SU-DHL-6 (cell line): ENCODE measurements at regions not wholly inside any gene's neighbourhood (a gene's known extent, or its start where the extent isn't known, plus 50 kb on each side); places are given as distances from the start of the nearest gene placed in this dataset.

Experiments
- H2AFZ ChIP-seq: fragments of 200-600 bp; sonication (generic); 2 replicates; pipeline ENCODE4 v1.6.1; 2014; ENCODE audit warnings: low read depth, mild to moderate bottlenecking, moderate library complexity, mixed read lengths, antibody characterized with exemption, low read length; ENCODE audit not compliant: severe bottlenecking
- H3F3A ChIP-seq: fragments of 200-600 bp; shearing (Covaris generic); 2 replicates; pipeline ENCODE4 v1.6.0; 2016; ENCODE audit warnings: antibody characterized with exemption, mild to moderate bottlenecking; ENCODE audit not compliant: insufficient read depth
- H3K27ac ChIP-seq: fragments of 200-600 bp; sonication (generic); 2 replicates; pipeline ENCODE4 v1.5.1; 2016; ENCODE audit warnings: low read depth, mild to moderate bottlenecking, low read length, moderate library complexity, mixed read lengths
- H3K27me3 ChIP-seq: fragments of 200-600 bp; sonication (generic), shearing (Covaris generic); 2 replicates; pipeline ENCODE4 v1.6.0; 2014; ENCODE audit warnings: mild to moderate bottlenecking, low read length
- H3K36me3 ChIP-seq: fragments of 200-600 bp; sonication (generic); 2 replicates; pipeline ENCODE4 v1.6.1; 2014; ENCODE audit warnings: mild to moderate bottlenecking, low read length, mixed read lengths
- H3K4me2 ChIP-seq: fragments of 300-600, 200-600 bp; shearing (Covaris generic), sonication (generic); 2 replicates; pipeline ENCODE4 v1.6.0; 2014; ENCODE audit warnings: low read length, low read depth, mild to moderate bottlenecking; ENCODE audit not compliant: poor library complexity, severe bottlenecking
- H3K4me3 ChIP-seq: fragments of 200-600 bp; sonication (generic); 2 replicates; pipeline ENCODE4 v1.5.1; 2014; ENCODE audit warnings: antibody characterized with exemption, low read length, mild to moderate bottlenecking, mixed read lengths; ENCODE audit not compliant: insufficient read depth, poor library complexity, severe bottlenecking
- H3K79me2 ChIP-seq: fragments of 200-600 bp; sonication (generic); 2 replicates; pipeline ENCODE4 v1.6.1; 2014; ENCODE audit warnings: mild to moderate bottlenecking, low read length, moderate library complexity; ENCODE audit not compliant: insufficient read depth
- H3K9ac ChIP-seq: fragments of 200-600 bp; sonication (generic); 2 replicates; pipeline ENCODE4 v1.7.0; 2014; ENCODE audit warnings: mild to moderate bottlenecking, low read length
- H3K9me2 ChIP-seq: fragments of 200-600 bp; sonication (generic); replicated peaks from 2 replicates; pipeline ENCODE4 v1.6.1; 2014; ENCODE audit warnings: low read length; ENCODE audit not compliant: insufficient read depth
- H3K9me3 ChIP-seq: fragments of 200-600 bp; sonication (generic); 2 replicates; pipeline ENCODE4 v1.6.1; 2014; ENCODE audit warnings: low read length, mixed read lengths; ENCODE audit not compliant: insufficient read depth
- H4K20me1 ChIP-seq: fragments of 200-600 bp; sonication (generic); 2 replicates; pipeline ENCODE4 v1.6.1; 2014; ENCODE audit warnings: low read depth, mild to moderate bottlenecking, antibody characterized with exemption, low read length, moderate library complexity, mixed read lengths
- CTCF ChIP-seq: fragments of 200-600 bp; sonication (generic); IDR thresholded peaks from one replicate; pipeline ENCODE4 v1.5.1; 2017; ENCODE audit warnings: antibody characterized with exemption, mild to moderate bottlenecking, low read length, moderate library complexity; ENCODE audit not compliant: insufficient read depth, poor library complexity, severe bottlenecking
- EZH2phosphoT487 ChIP-seq: fragments of 200-600 bp; sonication (generic), shearing (Covaris generic); conservative IDR thresholded peaks from 2 replicates; pipeline ENCODE4 v1.6.1; 2018; ENCODE audit warnings: mild to moderate bottlenecking, antibody characterized with exemption, low read length, moderate library complexity, mixed read lengths

GRCh38 chr4:13126976-13127910, 356.9 kb downstream of the RAB28 start:
- no peaks in the 10 kb centered on the region for H3F3A ChIP-seq
- no peaks in the 10 kb centered on the region for H3K36me3 ChIP-seq
- H3K27ac ChIP-seq = no peak overlapping the region

GRCh38 chr4:13118633-13119032, 365.5 kb downstream of the RAB28 start:
- Histone ChIP-seq H3K36me3 (no peaks in the 10 kb centered on the region), H3K9me3 (no peaks in the 10 kb centered on the region), H3K9me2 (no peaks in the 10 kb centered on the region), H2AFZ (no peak overlapping the region), H3K27me3 (no peaks in the 10 kb centered on the region), H4K20me1 (no peaks in the 10 kb centered on the region), H3K27ac (no peak overlapping the region), H3K9ac (no peak overlapping the region), H3F3A (no peaks in the 10 kb centered on the region), H3K4me2 (no peak overlapping the region), H3K79me2 (no peaks in the 10 kb centered on the region), H3K4me3 (no peak overlapping the region)
- TF ChIP-seq EZH2phosphoT487 = no peak
- no peak for TF ChIP-seq CTCF

More at GRCh38 chr4:13126976-13127910, 356.9 kb downstream of the RAB28 start:
- Histone ChIP-seq H3K4me2 (no peak overlapping the region), H4K20me1 (no peaks in the 10 kb centered on the region), H3K9me2 (no peaks in the 10 kb centered on the region), H3K79me2 (no peaks in the 10 kb centered on the region), H2AFZ (no peak overlapping the region), H3K9ac (no peak overlapping the region), H3K9me3 (no peaks in the 10 kb centered on the region), H3K4me3 (no peak overlapping the region), H3K27me3 (no peaks in the 10 kb centered on the region; the same call in 1 of the 2 replicates)
- no peak for TF ChIP-seq CTCF

GRCh38 chr4:13117185-13117584, 367.0 kb downstream of the RAB28 start:
- Histone ChIP-seq H3K27ac (no peak overlapping the region), H3K27me3 (no peaks in the 10 kb centered on the region), H3K79me2 (no peaks in the 10 kb centered on the region), H3F3A (no peaks in the 10 kb centered on the region), H3K36me3 (no peaks in the 10 kb centered on the region), H4K20me1 (no peaks in the 10 kb centered on the region), H3K9me3 (no peaks in the 10 kb centered on the region), H3K9me2 (no peaks in the 10 kb centered on the region), H3K4me3 (no peak overlapping the region), H3K9ac (no peak overlapping the region), H2AFZ (no peak overlapping the region), H3K4me2 (no peak overlapping the region)
- no peak for TF ChIP-seq EZH2phosphoT487
- no peak for TF ChIP-seq CTCF
